Peyer's patch (tissue), 4 donors: ENCODE measurements at regions not wholly inside any gene's neighbourhood (a gene's known extent, or its start where the extent isn't known, plus 50 kb on each side); places are given as distances from the start of the nearest gene placed in this dataset.

Source experiments
- POLR2A ChIP-seq, 2 donors: fragments of 450-650 bp; IDR thresholded peaks; one replicate each; pipeline ENCODE4 v1.5.1; 2017; ENCODE audit warnings: antibody characterized with exemption in 2 of 2, mild to moderate bottlenecking in 2 of 2, moderate library complexity in 2 of 2
- TF ChIP-seq, protein P1 (sequence below), 6 experiments: fragments of 450-650 bp in 4 of 6; fragments of 200-600 bp in 2 of 6; sonication (generic) in 1 of 6; IDR thresholded peaks; one replicate each; pipeline ENCODE4 v1.5.1; 2017 to 2019; ENCODE audit warnings: antibody characterized with exemption in 6 of 6, mild to moderate bottlenecking in 3 of 6, moderate library complexity in 1 of 6

DNA sequence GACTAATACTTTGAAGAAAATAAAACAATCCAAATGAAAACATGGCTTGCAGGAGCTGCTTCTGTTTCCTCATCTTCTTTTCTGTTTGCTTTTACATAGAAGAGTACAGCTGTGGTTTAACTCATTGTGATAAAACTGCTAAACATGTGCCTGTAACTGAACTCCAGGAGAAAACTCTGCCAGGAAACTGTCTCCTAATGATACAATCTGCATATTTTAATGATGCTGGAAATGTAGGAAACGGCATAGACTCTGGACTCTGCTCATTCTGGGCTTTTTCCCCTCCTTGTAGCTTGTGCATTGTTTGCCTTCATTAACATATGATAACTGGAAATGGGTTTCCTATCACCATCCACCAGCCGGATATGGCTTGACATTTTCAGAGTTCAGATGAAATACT is 813.3 kb upstream of the WWC1 start:
- no peak for TF ChIP-seq POLR2A (IDR thresholded peaks at IDR 0.05)
- TF ChIP-seq, protein P1, sequence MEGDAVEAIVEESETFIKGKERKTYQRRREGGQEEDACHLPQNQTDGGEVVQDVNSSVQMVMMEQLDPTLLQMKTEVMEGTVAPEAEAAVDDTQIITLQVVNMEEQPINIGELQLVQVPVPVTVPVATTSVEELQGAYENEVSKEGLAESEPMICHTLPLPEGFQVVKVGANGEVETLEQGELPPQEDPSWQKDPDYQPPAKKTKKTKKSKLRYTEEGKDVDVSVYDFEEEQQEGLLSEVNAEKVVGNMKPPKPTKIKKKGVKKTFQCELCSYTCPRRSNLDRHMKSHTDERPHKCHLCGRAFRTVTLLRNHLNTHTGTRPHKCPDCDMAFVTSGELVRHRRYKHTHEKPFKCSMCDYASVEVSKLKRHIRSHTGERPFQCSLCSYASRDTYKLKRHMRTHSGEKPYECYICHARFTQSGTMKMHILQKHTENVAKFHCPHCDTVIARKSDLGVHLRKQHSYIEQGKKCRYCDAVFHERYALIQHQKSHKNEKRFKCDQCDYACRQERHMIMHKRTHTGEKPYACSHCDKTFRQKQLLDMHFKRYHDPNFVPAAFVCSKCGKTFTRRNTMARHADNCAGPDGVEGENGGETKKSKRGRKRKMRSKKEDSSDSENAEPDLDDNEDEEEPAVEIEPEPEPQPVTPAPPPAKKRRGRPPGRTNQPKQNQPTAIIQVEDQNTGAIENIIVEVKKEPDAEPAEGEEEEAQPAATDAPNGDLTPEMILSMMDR (IDR thresholded peaks at IDR 0.05), result no peak
